Natural killer cell (primary cell): ENCODE measurements at regions not wholly inside any gene's neighbourhood (a gene's known extent, or its start where the extent isn't known, plus 50 kb on each side); places are given as distances from the start of the nearest gene placed in this dataset.

Experiments used
- ATAC-seq, 3 donors: fragments of 150-1000 bp in 2 of 3; fragments of 200-7000 bp in 1 of 3; cut with Tn5 transposase; 1 replicate in 1 of 3; 2 replicates in 2 of 3; pipeline ENCODE4 v1.10.0; 2021; ENCODE audit warnings: mild to moderate bottlenecking in 2 of 3, moderate library complexity in 2 of 3
- DNase-seq, 2 donors: peaks; one replicate each; pipeline versions ENCODE4 v3.0.0 to v3.0.0-alpha.2; 2013 to 2021; ENCODE audit warnings: mixed read lengths in 1 of 2
- H3K27ac ChIP-seq: one replicate; pipeline ENCODE4 v1.5.1; 2013; ENCODE audit warnings: mild to moderate bottlenecking, low read length
- H3K27me3 ChIP-seq: one replicate; pipeline ENCODE4 v1.6.1; 2013; ENCODE audit warnings: low read length; ENCODE audit not compliant: control insufficient read depth, insufficient read depth
- H3K36me3 ChIP-seq: one replicate; pipeline ENCODE4 v1.6.1; 2013; ENCODE audit warnings: low read length; ENCODE audit not compliant: control insufficient read depth, insufficient read depth
- H3K4me1 ChIP-seq: one replicate; pipeline ENCODE4 v1.6.1; 2013; ENCODE audit warnings: low read length; ENCODE audit not compliant: control insufficient read depth, insufficient read depth
- H3K4me3 ChIP-seq: one replicate; pipeline ENCODE4 v1.5.1; 2013; ENCODE audit warnings: low read length
- H3K9me3 ChIP-seq: one replicate; pipeline ENCODE4 v1.6.1; 2013; ENCODE audit warnings: low read length; ENCODE audit not compliant: control insufficient read depth, insufficient read depth
- H3K27ac Mint-ChIP-seq, 2 donors: one replicate each; pipeline ENCODE4 v1.8.0; 2022; ENCODE audit warnings: mild to moderate bottlenecking in 2 of 2, mixed read lengths in 2 of 2, moderate library complexity in 1 of 2
- H3K27me3 Mint-ChIP-seq, 2 donors: one replicate each; pipeline ENCODE4 v1.8.0; 2022; ENCODE audit warnings: low read depth in 2 of 2, mixed read lengths in 2 of 2
- H3K36me3 Mint-ChIP-seq: one replicate; pipeline ENCODE4 v1.8.0; 2022; ENCODE audit warnings: mixed read lengths
- H3K4me1 Mint-ChIP-seq, 2 donors: one replicate each; pipeline ENCODE4 v1.8.0; 2022; ENCODE audit warnings: mixed read lengths in 2 of 2
- H3K4me3 Mint-ChIP-seq: one replicate; pipeline ENCODE4 v1.8.0; 2022; ENCODE audit warnings: mild to moderate bottlenecking, moderate library complexity, mixed read lengths
- H3K9me3 Mint-ChIP-seq, 2 donors: one replicate each; pipeline ENCODE4 v1.8.0; 2022; ENCODE audit warnings: mixed read lengths in 2 of 2
- WGBS: methylation state at CpG from one replicate; pipeline ENCODE4 v1.1.7; 2013; ENCODE audit warnings: missing lambda C conversion rate; ENCODE audit not compliant: insufficient coverage; 5-methylcytosine and 5-hydroxymethylcytosine counted together
- intact Hi-C: fragments of 100-400 bp; cut with micrococcal nuclease; formaldehyde crosslinking; loops from one replicate; pipeline ENCODE4 v1.14.2; 2022
- TF ChIP-seq, protein P1 (sequence below): fragments of 200-600 bp; IDR thresholded peaks from one replicate; pipeline ENCODE4 v1.8.0; 2022; ENCODE audit warnings: antibody characterized with exemption

DNA sequence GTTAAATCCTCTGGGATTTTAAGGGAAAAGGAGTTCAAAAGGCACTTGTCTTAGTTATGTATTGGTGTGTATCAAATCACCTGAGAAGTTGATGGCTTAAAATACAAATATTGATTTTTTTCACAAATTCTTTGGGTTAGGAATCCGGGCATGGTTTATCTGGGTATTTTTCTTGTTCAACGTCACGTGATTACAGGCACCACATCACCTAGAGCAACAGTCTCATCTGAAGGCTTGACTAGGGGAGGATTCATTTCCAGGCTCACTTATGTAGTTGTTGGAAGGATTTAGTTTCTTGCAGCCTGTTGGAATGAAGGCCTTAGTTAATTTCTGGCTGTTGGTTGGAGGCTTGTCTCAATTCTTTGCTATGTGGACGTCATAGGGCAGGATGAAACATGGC is 326.1 kb downstream of the STIM2 start:
- H3K4me3 ChIP-seq: no peak overlapping the region
- Mint-ChIP-seq H3K4me1 (no peaks in the 10 kb centered on the region), H3K27me3 (no peaks in the 10 kb centered on the region), H3K4me3 (no peak overlapping the region), H3K9me3 (peaks cover 0 to 2% of the 10 kb centered on the region in 2 donors), H3K36me3 (no peaks in the 10 kb centered on the region), H3K27ac (no peak overlapping the region)
- no peaks in the 10 kb centered on the region for H3K9me3 ChIP-seq
- ATAC-seq (no peak), DNase-seq (no peak)
- no peak overlapping the region for H3K27ac ChIP-seq
- H3K36me3 ChIP-seq: no peaks in the 10 kb centered on the region
- no peaks in the 10 kb centered on the region for H3K27me3 ChIP-seq
- intact Hi-C loops: no loop called here
- 83% methylated on average over 4 of the region's 4 CpGs for WGBS
- no peaks in the 10 kb centered on the region for H3K4me1 ChIP-seq
- TF ChIP-seq, protein P1, sequence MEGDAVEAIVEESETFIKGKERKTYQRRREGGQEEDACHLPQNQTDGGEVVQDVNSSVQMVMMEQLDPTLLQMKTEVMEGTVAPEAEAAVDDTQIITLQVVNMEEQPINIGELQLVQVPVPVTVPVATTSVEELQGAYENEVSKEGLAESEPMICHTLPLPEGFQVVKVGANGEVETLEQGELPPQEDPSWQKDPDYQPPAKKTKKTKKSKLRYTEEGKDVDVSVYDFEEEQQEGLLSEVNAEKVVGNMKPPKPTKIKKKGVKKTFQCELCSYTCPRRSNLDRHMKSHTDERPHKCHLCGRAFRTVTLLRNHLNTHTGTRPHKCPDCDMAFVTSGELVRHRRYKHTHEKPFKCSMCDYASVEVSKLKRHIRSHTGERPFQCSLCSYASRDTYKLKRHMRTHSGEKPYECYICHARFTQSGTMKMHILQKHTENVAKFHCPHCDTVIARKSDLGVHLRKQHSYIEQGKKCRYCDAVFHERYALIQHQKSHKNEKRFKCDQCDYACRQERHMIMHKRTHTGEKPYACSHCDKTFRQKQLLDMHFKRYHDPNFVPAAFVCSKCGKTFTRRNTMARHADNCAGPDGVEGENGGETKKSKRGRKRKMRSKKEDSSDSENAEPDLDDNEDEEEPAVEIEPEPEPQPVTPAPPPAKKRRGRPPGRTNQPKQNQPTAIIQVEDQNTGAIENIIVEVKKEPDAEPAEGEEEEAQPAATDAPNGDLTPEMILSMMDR: no peak

DNA sequence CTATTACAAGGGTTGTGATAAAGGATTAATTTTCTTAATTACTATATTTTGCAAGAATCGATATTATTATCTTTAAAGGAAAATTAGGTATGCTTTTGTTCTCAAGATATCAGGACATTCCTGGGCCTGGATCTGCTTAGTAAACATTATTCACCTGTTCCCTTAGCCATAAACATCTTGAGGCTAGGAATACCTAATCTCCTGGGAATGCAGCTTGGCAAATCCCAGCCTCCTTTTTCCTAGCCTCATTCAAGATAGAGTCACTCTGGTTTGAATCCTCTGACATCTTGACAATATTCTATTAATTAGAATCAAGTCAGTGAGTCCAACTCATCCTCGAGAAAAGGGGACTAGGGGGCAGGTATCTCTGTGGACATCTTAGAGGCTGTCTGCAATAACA is 327.1 kb downstream of the STIM2 start:
- intact Hi-C loops: no loop called here
- Mint-ChIP-seq H3K9me3 (no peaks in the 10 kb centered on the region), H3K4me3 (no peak overlapping the region), H3K4me1 (no peaks in the 10 kb centered on the region), H3K27me3 (no peaks in the 10 kb centered on the region), H3K27ac (no peak overlapping the region), H3K36me3 (no peaks in the 10 kb centered on the region)
- TF ChIP-seq, protein P1: no peak
- DNase-seq (no peak), ATAC-seq (no peak)
- Histone ChIP-seq H3K4me3 (no peak overlapping the region), H3K36me3 (no peaks in the 10 kb centered on the region), H3K27me3 (no peaks in the 10 kb centered on the region), H3K9me3 (no peaks in the 10 kb centered on the region), H3K4me1 (no peaks in the 10 kb centered on the region), H3K27ac (no peak overlapping the region)
- WGBS: no CpG with 5 or more reads among the region's 2 CpGs

DNA sequence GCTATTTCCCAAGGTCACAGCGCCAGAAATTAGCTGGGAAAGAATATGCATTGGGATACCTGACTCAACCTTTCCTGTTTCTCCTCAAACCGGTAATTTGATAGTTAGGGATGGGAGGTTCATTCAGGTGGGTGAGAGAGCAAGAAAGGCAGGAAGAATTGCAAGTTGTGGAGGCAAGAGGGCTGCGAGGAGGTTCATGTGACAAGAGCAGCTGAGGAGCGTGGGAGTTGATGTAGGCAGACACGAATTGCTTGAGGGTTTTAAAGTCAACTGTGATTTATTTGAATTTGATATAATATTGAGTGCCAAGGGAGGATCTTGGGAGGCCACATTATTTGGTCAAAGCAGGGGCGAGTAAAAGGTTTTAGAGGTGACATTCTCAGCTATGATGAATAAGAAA is 329.0 kb downstream of the STIM2 start:
- Mint-ChIP-seq H3K9me3 (peaks cover 3% of the 10 kb centered on the region in 2 donors), H3K27ac (no peak overlapping the region), H3K4me1 (no peaks in the 10 kb centered on the region), H3K4me3 (no peak overlapping the region), H3K36me3 (no peaks in the 10 kb centered on the region), H3K27me3 (no peaks in the 10 kb centered on the region)
- WGBS: 85% methylated on average over 6 of the region's 6 CpGs
- Histone ChIP-seq H3K9me3 (peaks cover 3% of the 10 kb centered on the region), H3K27me3 (no peaks in the 10 kb centered on the region), H3K27ac (no peak overlapping the region), H3K36me3 (no peaks in the 10 kb centered on the region), H3K4me1 (no peaks in the 10 kb centered on the region), H3K4me3 (no peak overlapping the region)
- intact Hi-C loops: no loop called here
- TF ChIP-seq, protein P1: no peak
- no peak for DNase-seq
- no peak for ATAC-seq

DNA sequence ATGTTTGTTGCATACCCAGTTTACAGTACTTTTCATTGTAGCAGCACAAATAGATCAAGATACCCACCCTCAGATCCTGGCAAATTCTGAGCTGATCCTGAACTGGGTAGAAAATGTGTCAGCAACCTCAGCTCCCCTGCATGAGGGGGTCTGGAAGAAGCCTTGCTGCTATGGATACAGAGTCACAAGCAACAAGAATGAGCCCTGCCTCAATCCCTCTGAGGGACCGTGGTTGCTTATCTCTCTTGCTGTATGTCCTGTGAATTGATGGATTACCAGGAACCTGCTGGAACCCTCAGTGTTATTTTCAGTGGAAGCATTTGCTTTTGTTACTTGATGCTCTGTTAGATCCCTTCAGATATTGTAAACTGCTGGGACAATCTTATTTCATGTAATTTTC is 331.0 kb downstream of the STIM2 start:
- no peak overlapping the region for H3K4me3 ChIP-seq
- Mint-ChIP-seq H3K9me3 (peaks cover 3 to 6% of the 10 kb centered on the region in 2 donors), H3K27me3 (no peaks in the 10 kb centered on the region), H3K36me3 (no peaks in the 10 kb centered on the region), H3K4me3 (no peak overlapping the region), H3K27ac (no peak overlapping the region), H3K4me1 (no peaks in the 10 kb centered on the region)
- TF ChIP-seq, protein P1: no peak
- 41% methylated on average over 1 of the region's 1 CpG for WGBS
- intact Hi-C loops: no loop called here
- H3K36me3 ChIP-seq: no peaks in the 10 kb centered on the region
- no peak for ATAC-seq
- no peak for DNase-seq
- no peaks in the 10 kb centered on the region for H3K27me3 ChIP-seq
- peaks cover 3% of the 10 kb centered on the region for H3K9me3 ChIP-seq
- H3K27ac ChIP-seq: no peak overlapping the region
- H3K4me1 ChIP-seq: no peaks in the 10 kb centered on the region
